Activated T-helper 17 cell treated with anti-CD3 and anti-CD28 coated beads, Interleukin-2, amount 50 U/mL, for 72 hours (primary cell): ENCODE measurements at regions not wholly inside any gene's neighbourhood (a gene's known extent, or its start where the extent isn't known, plus 50 kb on each side); places are given as distances from the start of the nearest gene placed in this dataset.

ENCODE experiments used
- ATAC-seq: fragments of 150-1000 bp; cut with Tn5 transposase; replicated peaks from 2 replicates; pipeline ENCODE4 v1.10.0; 2021; ENCODE audit warnings: mild to moderate bottlenecking, moderate library complexity
- H3K27ac Mint-ChIP-seq: one replicate; pipeline ENCODE4 v1.8.0; 2022; ENCODE audit warnings: mixed read lengths
- H3K27me3 Mint-ChIP-seq: one replicate; pipeline ENCODE4 v1.8.0; 2022; ENCODE audit warnings: mixed read lengths
- H3K36me3 Mint-ChIP-seq: one replicate; pipeline ENCODE4 v1.8.0; 2022; ENCODE audit warnings: low read depth, mild to moderate bottlenecking, mixed read lengths
- H3K4me1 Mint-ChIP-seq: one replicate; pipeline ENCODE4 v1.8.0; 2022; ENCODE audit warnings: mixed read lengths
- H3K4me3 Mint-ChIP-seq: one replicate; pipeline ENCODE4 v1.8.0; 2022; ENCODE audit warnings: mild to moderate bottlenecking, mixed read lengths
- H3K9me3 Mint-ChIP-seq: one replicate; pipeline ENCODE4 v1.8.0; 2022; ENCODE audit warnings: mixed read lengths

- Mint-ChIP-seq H3K36me3 (no peaks in the 10 kb centered on the region), H3K27ac (no peak overlapping the region), H3K27me3 (peaks cover 4% of the 10 kb centered on the region), H3K4me3 (no peak overlapping the region), H3K9me3 (no peaks in the 10 kb centered on the region), H3K4me1 (no peaks in the 10 kb centered on the region)
- no peak for ATAC-seq
Observed at GRCh38 chr11:92791886-92792285, 177.6 kb upstream of the MTNR1B start.

GRCh38 chr11:92793189-92793588 is 176.3 kb upstream of the MTNR1B start:
- Mint-ChIP-seq H3K4me1 (no peaks in the 10 kb centered on the region), H3K27me3 (peaks cover 8% of the 10 kb centered on the region), H3K27ac (no peak overlapping the region), H3K4me3 (no peak overlapping the region), H3K36me3 (no peaks in the 10 kb centered on the region), H3K9me3 (no peaks in the 10 kb centered on the region)
- no peak for ATAC-seq

GRCh38 chr11:92794783-92795182 is 174.7 kb upstream of the MTNR1B start:
- Mint-ChIP-seq H3K9me3 (peaks cover 6% of the 10 kb centered on the region), H3K27me3 (peaks cover 8% of the 10 kb centered on the region), H3K36me3 (no peaks in the 10 kb centered on the region), H3K4me1 (no peaks in the 10 kb centered on the region), H3K4me3 (no peak overlapping the region), H3K27ac (no peak overlapping the region)
- no peak for ATAC-seq

DNA sequence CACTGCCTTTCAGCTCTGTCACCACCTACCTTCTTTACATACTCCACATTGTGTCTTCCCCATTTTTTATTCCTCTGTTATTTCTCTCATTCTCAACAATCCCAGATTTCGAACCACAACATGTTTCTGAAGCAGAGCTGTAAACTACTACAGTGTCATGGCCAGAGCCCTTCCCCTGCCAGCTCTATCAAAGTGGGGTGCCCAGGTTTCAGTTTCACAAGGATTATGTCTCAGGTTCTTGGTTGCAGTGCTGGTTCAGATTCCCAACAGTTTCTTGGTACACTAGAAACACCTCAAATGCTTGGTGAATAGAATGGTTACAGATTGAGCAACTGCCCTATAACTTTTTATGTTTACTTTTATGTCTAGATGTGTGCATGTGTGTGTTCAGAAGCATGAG is 172.7 kb upstream of the MTNR1B start:
- no peak overlapping the region for H3K4me3 Mint-ChIP-seq
- no peaks in the 10 kb centered on the region for H3K36me3 Mint-ChIP-seq
- H3K27ac Mint-ChIP-seq: no peak overlapping the region
- H3K4me1 Mint-ChIP-seq: no peaks in the 10 kb centered on the region
- H3K27me3 Mint-ChIP-seq: peaks cover 8% of the 10 kb centered on the region
- ATAC-seq: no peak
- peaks cover 6% of the 10 kb centered on the region for H3K9me3 Mint-ChIP-seq

- H3K4me1 Mint-ChIP-seq: no peaks in the 10 kb centered on the region
- no peak overlapping the region for H3K4me3 Mint-ChIP-seq
- ATAC-seq: no peak
- peaks cover 6% of the 10 kb centered on the region for H3K9me3 Mint-ChIP-seq
- H3K36me3 Mint-ChIP-seq: no peaks in the 10 kb centered on the region
- H3K27me3 Mint-ChIP-seq: peaks cover 8% of the 10 kb centered on the region
- H3K27ac Mint-ChIP-seq: no peak overlapping the region
Observed at GRCh38 chr11:92797874-92798273, 171.6 kb upstream of the MTNR1B start.

DNA sequence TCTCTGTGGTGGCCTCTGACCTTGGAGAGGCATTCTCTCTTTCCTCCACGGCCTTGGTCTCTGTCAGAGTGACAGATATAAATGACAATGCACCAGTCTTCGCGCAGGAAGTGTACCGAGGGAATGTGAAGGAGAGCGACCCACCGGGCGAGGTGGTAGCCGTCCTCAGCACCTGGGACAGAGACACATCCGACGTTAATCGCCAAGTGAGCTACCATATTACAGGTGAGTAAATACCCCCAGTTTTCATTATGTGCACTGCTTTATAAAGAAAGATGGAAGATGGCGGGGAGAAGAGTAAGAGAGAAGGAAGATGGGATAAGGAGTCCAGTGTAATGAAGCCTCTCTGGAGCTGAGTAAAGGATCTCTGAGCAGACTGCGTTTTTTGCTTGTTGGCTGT is 167.8 kb upstream of the MTNR1B start:
- peaks cover 6% of the 10 kb centered on the region for H3K9me3 Mint-ChIP-seq
- no peak overlapping the region for H3K4me3 Mint-ChIP-seq
- no peak for ATAC-seq
- H3K27ac Mint-ChIP-seq: no peak overlapping the region
- H3K4me1 Mint-ChIP-seq: no peaks in the 10 kb centered on the region
- H3K36me3 Mint-ChIP-seq: no peaks in the 10 kb centered on the region
- peaks cover 7% of the 10 kb centered on the region for H3K27me3 Mint-ChIP-seq

GRCh38 chr11:92802644-92803043 is 166.8 kb upstream of the MTNR1B start:
- Mint-ChIP-seq H3K4me1 (no peaks in the 10 kb centered on the region), H3K36me3 (no peaks in the 10 kb centered on the region), H3K4me3 (no peak overlapping the region), H3K27ac (no peak overlapping the region), H3K27me3 (peaks cover 7% of the 10 kb centered on the region), H3K9me3 (peaks cover 6% of the 10 kb centered on the region)
- no peak for ATAC-seq

DNA sequence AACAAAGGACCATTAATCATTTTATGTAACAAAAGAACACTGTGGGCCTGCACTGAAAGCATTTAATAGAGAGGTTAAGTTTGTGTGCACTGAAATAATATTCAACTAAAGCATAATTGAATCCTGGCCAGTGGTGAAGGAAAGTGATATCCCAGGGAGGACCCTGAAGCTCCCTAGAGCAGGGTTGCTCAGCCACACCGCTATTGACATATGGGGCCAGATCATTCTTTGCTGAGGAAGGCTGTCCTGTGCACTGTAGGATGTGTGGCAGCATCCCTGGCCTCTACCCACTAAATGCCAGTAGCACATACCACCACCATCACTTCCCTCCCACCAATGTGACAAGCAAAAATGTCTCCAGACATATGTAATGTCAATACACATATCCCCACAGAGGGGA is 166.1 kb upstream of the MTNR1B start:
- H3K27ac Mint-ChIP-seq: no peak overlapping the region
- H3K4me3 Mint-ChIP-seq: no peak overlapping the region
- ATAC-seq: no peak
- peaks cover 3% of the 10 kb centered on the region for H3K27me3 Mint-ChIP-seq
- H3K4me1 Mint-ChIP-seq: no peaks in the 10 kb centered on the region
- peaks cover 6% of the 10 kb centered on the region for H3K9me3 Mint-ChIP-seq
- no peaks in the 10 kb centered on the region for H3K36me3 Mint-ChIP-seq

DNA sequence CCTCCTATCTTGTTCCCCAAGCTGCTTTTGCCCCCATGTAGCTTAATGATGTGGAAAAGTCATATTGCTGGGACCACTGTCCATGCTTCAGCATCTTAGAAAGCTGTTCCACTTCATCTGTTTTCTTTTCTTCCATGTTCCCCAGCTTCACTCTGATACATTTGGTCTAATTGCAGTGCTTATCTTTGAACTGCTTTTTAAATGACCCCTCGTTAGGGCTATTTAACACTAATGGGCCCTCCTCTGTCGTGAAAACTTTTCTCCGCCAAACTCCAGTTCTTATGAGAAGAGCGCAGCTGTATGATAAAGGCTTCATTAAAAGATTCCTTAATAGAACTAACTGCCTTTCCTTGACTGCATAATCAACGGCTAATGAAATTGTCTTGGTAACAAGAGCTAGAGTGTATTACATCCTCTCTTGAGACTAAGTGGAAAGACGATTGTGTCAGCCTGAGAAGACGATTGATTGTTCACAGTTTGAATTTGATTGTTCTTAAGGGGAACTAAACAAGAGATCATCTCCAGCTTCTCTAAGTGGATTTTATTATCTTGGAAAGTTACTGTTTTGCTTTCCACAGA is 165.0 kb upstream of the MTNR1B start:
- no peaks in the 10 kb centered on the region for H3K4me1 Mint-ChIP-seq
- no peak overlapping the region for H3K4me3 Mint-ChIP-seq
- no peak overlapping the region for H3K27ac Mint-ChIP-seq
- ATAC-seq: no peak
- peaks cover 3% of the 10 kb centered on the region for H3K27me3 Mint-ChIP-seq
- peaks cover 3% of the 10 kb centered on the region for H3K9me3 Mint-ChIP-seq
- no peaks in the 10 kb centered on the region for H3K36me3 Mint-ChIP-seq

DNA sequence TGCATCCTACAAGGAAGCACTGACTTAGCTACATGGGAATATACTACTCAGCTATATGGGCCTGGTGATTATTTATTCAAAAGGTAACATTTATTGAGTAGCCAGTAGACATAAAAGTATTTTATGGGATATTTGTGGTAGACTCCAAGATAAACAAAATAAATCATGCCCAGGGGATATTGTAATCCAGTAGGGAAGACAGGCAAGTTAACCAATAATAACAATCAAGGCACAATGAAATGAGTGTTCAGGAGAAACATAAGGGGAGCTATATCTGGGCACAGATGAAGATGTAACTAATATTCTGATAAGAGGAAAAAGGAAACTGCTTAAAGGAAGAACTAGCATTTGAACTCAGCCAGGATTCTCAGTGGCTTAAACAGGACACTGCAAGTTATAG is 161.4 kb upstream of the MTNR1B start:
- no peak overlapping the region for H3K4me3 Mint-ChIP-seq
- no peak for ATAC-seq
- H3K4me1 Mint-ChIP-seq: no peaks in the 10 kb centered on the region
- peaks cover 3% of the 10 kb centered on the region for H3K27me3 Mint-ChIP-seq
- H3K27ac Mint-ChIP-seq: no peak overlapping the region
- H3K36me3 Mint-ChIP-seq: no peaks in the 10 kb centered on the region
- no peaks in the 10 kb centered on the region for H3K9me3 Mint-ChIP-seq

DNA sequence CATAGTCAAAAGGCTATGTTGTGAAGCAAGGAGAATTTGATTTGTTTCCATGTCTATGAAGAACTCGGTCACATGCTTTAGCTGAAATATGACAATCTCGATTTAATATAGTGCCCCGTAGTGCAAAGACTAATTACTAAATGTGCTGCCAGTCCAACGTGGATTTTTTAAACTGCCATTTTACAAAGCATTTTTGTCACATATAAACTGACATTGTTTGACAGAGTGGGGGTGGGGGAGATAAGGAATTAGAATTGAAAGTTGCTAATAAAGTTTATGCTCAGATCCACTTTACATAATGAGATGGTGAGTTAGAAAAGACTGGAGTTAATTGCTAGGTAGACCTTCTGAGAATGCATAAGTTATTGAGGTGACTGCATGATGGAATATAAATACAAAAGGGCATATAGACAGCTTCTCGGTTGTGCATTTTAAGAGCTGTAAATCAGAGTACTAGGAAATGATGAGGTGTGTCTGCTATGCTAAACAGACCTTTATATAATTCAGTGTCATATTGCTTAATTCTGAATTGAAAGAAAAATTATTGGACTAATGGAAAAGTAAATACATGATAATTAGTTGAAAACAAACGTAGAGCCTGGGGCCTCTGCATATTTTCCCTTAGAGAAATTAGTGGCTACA is 158.9 kb upstream of the MTNR1B start:
- Mint-ChIP-seq H3K9me3 (peaks cover 4% of the 10 kb centered on the region), H3K4me3 (no peak overlapping the region), H3K27ac (no peak overlapping the region), H3K27me3 (no peaks in the 10 kb centered on the region), H3K4me1 (no peaks in the 10 kb centered on the region), H3K36me3 (no peaks in the 10 kb centered on the region)
- no peak for ATAC-seq

GRCh38 chr11:92811341-92811740 is 158.1 kb upstream of the MTNR1B start:
- Mint-ChIP-seq H3K27ac (no peak overlapping the region), H3K27me3 (no peaks in the 10 kb centered on the region), H3K4me1 (no peaks in the 10 kb centered on the region), H3K36me3 (no peaks in the 10 kb centered on the region), H3K9me3 (peaks cover 4% of the 10 kb centered on the region), H3K4me3 (no peak overlapping the region)
- ATAC-seq: no peak

DNA sequence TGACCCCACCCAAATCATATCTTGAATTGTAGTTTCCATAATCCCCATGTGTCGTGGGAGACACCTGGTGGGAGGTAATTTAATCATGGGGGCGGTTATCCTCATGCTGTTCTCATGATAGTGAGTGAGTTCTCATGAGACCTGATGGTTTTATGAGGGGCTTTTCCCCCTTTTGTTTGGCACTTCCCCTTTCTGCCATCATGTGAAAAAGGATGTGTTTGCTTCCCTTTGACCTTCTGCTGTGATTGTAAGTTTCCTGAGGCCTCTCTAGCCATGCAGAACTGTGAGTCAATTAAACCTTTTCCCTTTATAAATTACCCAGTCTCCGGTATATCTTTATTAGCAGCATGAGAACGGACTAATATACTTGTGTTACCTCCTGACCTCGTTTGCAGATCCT is 156.6 kb upstream of the MTNR1B start:
- Mint-ChIP-seq H3K4me1 (no peaks in the 10 kb centered on the region), H3K36me3 (no peaks in the 10 kb centered on the region), H3K4me3 (no peak overlapping the region), H3K9me3 (peaks cover 4% of the 10 kb centered on the region), H3K27ac (no peak overlapping the region), H3K27me3 (peaks cover 3% of the 10 kb centered on the region)
- ATAC-seq: no peak

DNA sequence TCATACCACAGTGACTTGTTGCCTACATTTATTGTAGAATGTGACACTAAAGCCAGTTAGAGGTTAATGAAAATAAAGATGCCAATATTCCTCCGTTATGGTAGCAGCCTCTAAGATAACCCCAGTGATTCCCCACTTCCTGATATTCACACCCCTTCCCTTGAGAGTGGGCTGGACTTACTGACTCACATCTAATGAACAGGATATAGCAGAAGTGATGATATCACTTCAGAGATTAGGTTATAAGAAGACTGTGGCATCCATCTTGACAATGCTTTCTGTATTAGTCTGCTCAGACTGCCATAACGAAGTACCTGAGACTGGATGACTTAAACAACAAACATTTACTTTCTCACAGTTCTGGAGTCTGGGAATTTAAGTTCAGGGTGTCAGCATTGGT is 149.6 kb upstream of the MTNR1B start:
- no peak for ATAC-seq
- Mint-ChIP-seq H3K27me3 (peaks cover 3% of the 10 kb centered on the region), H3K4me1 (no peaks in the 10 kb centered on the region), H3K4me3 (no peak overlapping the region), H3K9me3 (no peaks in the 10 kb centered on the region), H3K36me3 (no peaks in the 10 kb centered on the region), H3K27ac (no peak overlapping the region)

- Mint-ChIP-seq H3K27me3 (peaks cover 8% of the 10 kb centered on the region), H3K9me3 (no peaks in the 10 kb centered on the region), H3K4me1 (no peaks in the 10 kb centered on the region), H3K4me3 (no peak overlapping the region), H3K36me3 (no peaks in the 10 kb centered on the region), H3K27ac (no peak overlapping the region)
- ATAC-seq: no peak
Observed at GRCh38 chr11:92820860-92821259, 148.6 kb upstream of the MTNR1B start.

- no peak overlapping the region for H3K4me3 Mint-ChIP-seq
Observed at GRCh38 chr11:92822410-92822809, 147.0 kb upstream of the MTNR1B start.

More at GRCh38 chr11:92822410-92822809, 147.0 kb upstream of the MTNR1B start:
- Mint-ChIP-seq H3K27me3 (peaks cover 6% of the 10 kb centered on the region), H3K27ac (no peak overlapping the region), H3K36me3 (no peaks in the 10 kb centered on the region), H3K9me3 (no peaks in the 10 kb centered on the region), H3K4me1 (no peaks in the 10 kb centered on the region)
- ATAC-seq: no peak
